Astrocyte (in vitro differentiated cells and primary cell): ENCODE measurements at regions not wholly inside any gene's neighbourhood (a gene's known extent, or its start where the extent isn't known, plus 50 kb on each side); places are given as distances from the start of the nearest gene placed in this dataset.

Experiments used
- DNase-seq: peaks from one replicate; pipeline ENCODE4 v3.0.0-alpha.2; 2010; ENCODE audit warnings: low read depth
- FAIRE-seq: peaks from 2 replicates; lab custom pipeline; 2011; peaks lifted over from hg19 to GRCh38; lab: Jason Lieb, UNC
- H2AFZ ChIP-seq: 2 replicates; pipeline ENCODE4 v1.6.0; 2012; ENCODE audit warnings: low read depth, low read length, inconsistent platforms
- H3K27ac ChIP-seq: 2 replicates; pipeline ENCODE4 v1.5.1; 2011; ENCODE audit warnings: low read depth, low read length, inconsistent platforms
- H3K27me3 ChIP-seq: 2 replicates; pipeline ENCODE4 v1.6.0; 2011; ENCODE audit warnings: low read length, inconsistent platforms; ENCODE audit not compliant: insufficient read depth
- H3K36me3 ChIP-seq: 2 replicates; pipeline ENCODE4 v1.5.1; 2011; ENCODE audit warnings: low read length, inconsistent platforms; ENCODE audit not compliant: insufficient read depth
- H3K4me1 ChIP-seq: 2 replicates; pipeline ENCODE4 v1.5.1; 2011; ENCODE audit warnings: low read length, inconsistent platforms; ENCODE audit not compliant: insufficient read depth
- H3K4me2 ChIP-seq: 2 replicates; pipeline ENCODE4 v1.6.0; 2012; ENCODE audit warnings: low read length, inconsistent platforms
- H3K4me3 ChIP-seq: 2 replicates; pipeline ENCODE4 v1.5.1; 2011; ENCODE audit warnings: low read depth, mild to moderate bottlenecking, low read length, inconsistent platforms; ENCODE audit not compliant: insufficient read depth
- H3K79me2 ChIP-seq: 2 replicates; pipeline ENCODE4 v1.6.0; 2012; ENCODE audit warnings: mild to moderate bottlenecking, low read length, inconsistent platforms; ENCODE audit not compliant: insufficient read depth
- H3K9ac ChIP-seq: 2 replicates; pipeline ENCODE4 v1.6.0; 2012; ENCODE audit warnings: mild to moderate bottlenecking, low read length, inconsistent platforms
- H3K9me3 ChIP-seq: 2 replicates; pipeline ENCODE4 v1.5.1; 2012; ENCODE audit warnings: low read depth, mild to moderate bottlenecking, low read length, inconsistent platforms; ENCODE audit not compliant: insufficient read depth
- H4K20me1 ChIP-seq: 2 replicates; pipeline ENCODE4 v1.6.0; 2012; ENCODE audit warnings: low read length, inconsistent platforms; ENCODE audit not compliant: insufficient read depth
- H3K27ac Mint-ChIP-seq: one replicate; pipeline ENCODE4 v1.8.0; 2021; ENCODE audit warnings: mild to moderate bottlenecking, mixed read lengths; ENCODE audit not compliant: unreplicated experiment
- H3K27me3 Mint-ChIP-seq: one replicate; pipeline ENCODE4 v1.8.0; 2021; ENCODE audit warnings: low read depth, mixed read lengths; ENCODE audit not compliant: unreplicated experiment
- H3K36me3 Mint-ChIP-seq: one replicate; pipeline ENCODE4 v1.8.0; 2021; ENCODE audit warnings: low read depth, mixed read lengths; ENCODE audit not compliant: unreplicated experiment
- H3K4me1 Mint-ChIP-seq: one replicate; pipeline ENCODE4 v1.8.0; 2021; ENCODE audit warnings: low read depth, mixed read lengths; ENCODE audit not compliant: unreplicated experiment
- H3K4me3 Mint-ChIP-seq: one replicate; pipeline ENCODE4 v1.8.0; 2021; ENCODE audit warnings: mild to moderate bottlenecking, moderate library complexity, mixed read lengths; ENCODE audit not compliant: unreplicated experiment
- H3K9me3 Mint-ChIP-seq: one replicate; pipeline ENCODE4 v1.8.0; 2021; ENCODE audit warnings: mild to moderate bottlenecking, mixed read lengths; ENCODE audit not compliant: unreplicated experiment
- EZH2 ChIP-seq: IDR thresholded peaks from 2 replicates; pipeline ENCODE4 v1.6.1; 2012; ENCODE audit warnings: mild to moderate bottlenecking, low read length, inconsistent platforms; ENCODE audit not compliant: insufficient read depth
- TF ChIP-seq, protein P1 (sequence below): IDR thresholded peaks from 2 replicates; pipeline ENCODE4 v1.5.1; 2011; ENCODE audit warnings: low read depth, mild to moderate bottlenecking, inconsistent platforms, low read length, moderate library complexity; ENCODE audit not compliant: insufficient read depth

DNA sequence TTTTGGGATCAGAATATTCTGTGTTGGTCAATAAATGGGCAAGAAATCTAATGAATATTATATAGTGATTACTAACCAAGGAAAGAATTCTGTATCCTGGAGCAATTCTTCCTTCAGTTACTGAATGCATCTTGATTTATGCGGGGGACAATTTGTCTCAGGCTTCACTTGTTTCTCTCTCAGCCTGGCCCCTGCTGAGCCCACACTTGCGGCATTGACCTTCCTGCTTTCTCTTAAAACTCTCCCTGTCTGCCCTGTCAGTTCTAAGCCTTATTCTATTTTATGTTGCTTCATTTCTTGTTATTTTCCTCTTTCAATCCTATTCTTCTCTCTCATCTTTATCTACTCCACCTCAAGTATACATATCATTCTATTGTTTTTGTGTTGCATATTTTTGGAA lies 122.1 kb upstream of the TPK1 start:
- H3K36me3 ChIP-seq: no peaks in the 10 kb centered on the region
- H4K20me1 ChIP-seq: no peaks in the 10 kb centered on the region
- no peak overlapping the region for H3K4me2 ChIP-seq
- H3K4me3 Mint-ChIP-seq: no peak overlapping the region
- no peaks in the 10 kb centered on the region for H3K27me3 Mint-ChIP-seq
- H3K79me2 ChIP-seq: no peaks in the 10 kb centered on the region
- H3K27ac ChIP-seq: no peak overlapping the region
- TF ChIP-seq, protein P1, sequence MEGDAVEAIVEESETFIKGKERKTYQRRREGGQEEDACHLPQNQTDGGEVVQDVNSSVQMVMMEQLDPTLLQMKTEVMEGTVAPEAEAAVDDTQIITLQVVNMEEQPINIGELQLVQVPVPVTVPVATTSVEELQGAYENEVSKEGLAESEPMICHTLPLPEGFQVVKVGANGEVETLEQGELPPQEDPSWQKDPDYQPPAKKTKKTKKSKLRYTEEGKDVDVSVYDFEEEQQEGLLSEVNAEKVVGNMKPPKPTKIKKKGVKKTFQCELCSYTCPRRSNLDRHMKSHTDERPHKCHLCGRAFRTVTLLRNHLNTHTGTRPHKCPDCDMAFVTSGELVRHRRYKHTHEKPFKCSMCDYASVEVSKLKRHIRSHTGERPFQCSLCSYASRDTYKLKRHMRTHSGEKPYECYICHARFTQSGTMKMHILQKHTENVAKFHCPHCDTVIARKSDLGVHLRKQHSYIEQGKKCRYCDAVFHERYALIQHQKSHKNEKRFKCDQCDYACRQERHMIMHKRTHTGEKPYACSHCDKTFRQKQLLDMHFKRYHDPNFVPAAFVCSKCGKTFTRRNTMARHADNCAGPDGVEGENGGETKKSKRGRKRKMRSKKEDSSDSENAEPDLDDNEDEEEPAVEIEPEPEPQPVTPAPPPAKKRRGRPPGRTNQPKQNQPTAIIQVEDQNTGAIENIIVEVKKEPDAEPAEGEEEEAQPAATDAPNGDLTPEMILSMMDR: no peak
- TF ChIP-seq EZH2: no peak
- H2AFZ ChIP-seq: no peak overlapping the region
- H3K9ac ChIP-seq: no peak overlapping the region
- no peaks in the 10 kb centered on the region for H3K4me1 Mint-ChIP-seq
- DNase-seq (no peak), FAIRE-seq (no peak)
- H3K4me3 ChIP-seq: no peak overlapping the region
- H3K9me3 ChIP-seq: peaks cover 6% of the 10 kb centered on the region
- no peak overlapping the region for H3K27ac Mint-ChIP-seq
- no peaks in the 10 kb centered on the region for H3K4me1 ChIP-seq
- no peaks in the 10 kb centered on the region for H3K27me3 ChIP-seq
- H3K36me3 Mint-ChIP-seq: no peaks in the 10 kb centered on the region
- no peaks in the 10 kb centered on the region for H3K9me3 Mint-ChIP-seq

DNA sequence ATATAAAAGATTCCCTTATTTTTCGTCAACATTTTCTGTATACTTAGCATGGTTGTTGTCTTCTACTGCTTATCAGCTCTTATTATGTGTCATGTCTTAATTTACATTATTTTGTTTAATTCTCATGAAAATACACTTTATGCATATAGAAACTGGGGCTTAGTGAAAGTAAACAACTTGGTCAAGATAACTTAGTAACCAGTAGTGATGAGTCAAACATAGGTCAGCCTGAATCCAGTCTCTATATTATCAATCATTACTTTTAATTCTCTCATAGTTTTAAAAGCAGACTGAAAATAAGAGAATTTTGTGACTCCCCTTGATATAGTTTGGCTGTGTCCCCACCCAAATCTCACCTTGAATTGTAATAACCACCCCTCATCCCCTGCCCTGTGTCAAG lies 119.6 kb upstream of the TPK1 start:
- Histone ChIP-seq H3K4me3 (no peak overlapping the region), H3K27me3 (no peaks in the 10 kb centered on the region), H3K27ac (no peak overlapping the region), H3K9me3 (peaks cover 6% of the 10 kb centered on the region), H3K36me3 (no peaks in the 10 kb centered on the region), H2AFZ (no peak overlapping the region), H4K20me1 (no peaks in the 10 kb centered on the region), H3K4me2 (no peak overlapping the region), H3K4me1 (no peaks in the 10 kb centered on the region), H3K79me2 (no peaks in the 10 kb centered on the region), H3K9ac (no peak overlapping the region)
- Mint-ChIP-seq H3K36me3 (no peaks in the 10 kb centered on the region), H3K27me3 (no peaks in the 10 kb centered on the region), H3K4me3 (no peak overlapping the region), H3K4me1 (no peaks in the 10 kb centered on the region), H3K27ac (no peak overlapping the region), H3K9me3 (no peaks in the 10 kb centered on the region)
- DNase-seq (no peak), FAIRE-seq (no peak)
- no peak for TF ChIP-seq EZH2
- TF ChIP-seq, protein P1: no peak

DNA sequence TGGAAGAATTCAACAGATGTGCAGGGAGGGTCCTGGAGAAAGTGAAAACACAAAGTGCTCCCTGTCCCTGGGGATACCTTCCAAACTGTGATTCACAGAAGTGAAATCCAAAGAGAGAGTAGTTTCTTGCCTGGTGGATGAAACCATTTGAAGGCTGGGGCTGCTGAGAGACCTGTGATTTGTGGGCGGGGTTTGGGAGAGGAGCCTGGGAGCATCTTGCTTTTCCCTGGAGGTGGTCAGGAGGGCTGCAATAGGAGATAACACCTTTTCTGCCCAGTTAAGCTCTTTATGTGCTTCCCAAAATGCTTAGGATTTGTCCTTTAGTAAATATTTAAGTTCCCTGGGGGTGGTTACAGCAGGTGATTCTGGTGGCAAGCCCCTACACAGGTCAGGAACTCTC lies 105.3 kb upstream of the TPK1 start:
- Mint-ChIP-seq H3K4me1 (peaks cover 4% of the 10 kb centered on the region), H3K27ac (no peak overlapping the region), H3K36me3 (no peaks in the 10 kb centered on the region), H3K9me3 (no peaks in the 10 kb centered on the region), H3K4me3 (no peak overlapping the region), H3K27me3 (peaks cover 3% of the 10 kb centered on the region)
- H4K20me1 ChIP-seq: no peaks in the 10 kb centered on the region
- FAIRE-seq (no peak), DNase-seq (no peak)
- H3K4me2 ChIP-seq: no peak overlapping the region
- peaks cover 4% of the 10 kb centered on the region for H3K9me3 ChIP-seq
- no peak overlapping the region for H3K9ac ChIP-seq
- no peaks in the 10 kb centered on the region for H3K27me3 ChIP-seq
- no peaks in the 10 kb centered on the region for H3K4me1 ChIP-seq
- no peak overlapping the region for H3K4me3 ChIP-seq
- no peak overlapping the region for H2AFZ ChIP-seq
- H3K36me3 ChIP-seq: no peaks in the 10 kb centered on the region
- H3K79me2 ChIP-seq: no peaks in the 10 kb centered on the region
- TF ChIP-seq, protein P1: no peak
- no peak for TF ChIP-seq EZH2
- no peak overlapping the region for H3K27ac ChIP-seq
